ENCODE measurements at regions not wholly inside any gene's neighbourhood (a gene's known extent, or its start where the extent isn't known, plus 50 kb on each side); places are given as distances from the start of the nearest gene placed in this dataset.

DNA sequence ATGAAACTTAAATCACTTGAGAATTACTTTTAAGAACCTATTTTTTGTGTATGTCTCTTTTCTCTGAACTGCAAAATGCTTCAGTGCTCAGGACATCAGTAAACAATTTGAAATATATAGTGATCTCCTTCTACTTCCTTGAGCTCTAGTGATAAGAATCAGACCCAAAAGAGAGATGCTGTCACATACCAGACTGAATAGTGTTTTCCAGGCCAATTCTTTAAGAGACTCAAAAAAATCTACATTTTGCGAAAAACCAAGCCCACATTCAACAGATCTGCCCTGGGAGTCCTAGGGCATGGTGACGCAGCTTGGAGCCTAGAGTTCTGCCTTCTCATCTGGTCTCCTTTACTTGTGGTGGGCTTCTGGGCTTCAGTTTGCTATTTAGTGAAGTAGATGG lies 72.1 kb upstream of the SLC13A1 start:
- TF ChIP-seq CTCF (IDR thresholded peaks at IDR 0.05; ENCODE audit: low read depth, low read length): no peak
- no peak for TF ChIP-seq EZH2phosphoT487 (IDR thresholded peaks at IDR 0.05; ENCODE audit: low read depth)

Measured in OCI-LY3 (cell line).